ENCODE measurements at regions not wholly inside any gene's neighbourhood (a gene's known extent, or its start where the extent isn't known, plus 50 kb on each side); places are given as distances from the start of the nearest gene placed in this dataset.

- FAIRE-seq (no peak), DNase-seq (ENCODE audit: low spot score in 2 of 2) (no peak)
Measured at GRCh38 chr6:100184473-100184872, 190.4 kb upstream of the MCHR2 start.

GRCh38 chr6:100182313-100182712 lies 188.3 kb upstream of the MCHR2 start:
- DNase-seq (ENCODE audit: low spot score in 2 of 2) (no peak), FAIRE-seq (no peak)

GRCh38 chr6:100181309-100181708 lies 187.3 kb upstream of the MCHR2 start:
- DNase-seq (ENCODE audit: low spot score in 2 of 2) (no peak), FAIRE-seq (no peak)

- no peak for FAIRE-seq
- DNase-seq (ENCODE audit: low spot score in 2 of 2) = no peak
Measured at GRCh38 chr6:100179576-100179975, 185.6 kb upstream of the MCHR2 start.

- FAIRE-seq (no peak), DNase-seq (ENCODE audit: low spot score in 2 of 2) (no peak)
Measured at GRCh38 chr6:100177956-100178355, 183.9 kb upstream of the MCHR2 start.

- no peak for DNase-seq (ENCODE audit: low spot score in 2 of 2)
- FAIRE-seq = no peak
Measured at GRCh38 chr6:100176951-100177710, 183.1 kb upstream of the MCHR2 start.

GRCh38 chr6:100176311-100176950 lies 182.4 kb upstream of the MCHR2 start:
- FAIRE-seq (no peak), DNase-seq (ENCODE audit: low spot score in 2 of 2) (no peak)

GRCh38 chr6:100175814-100176310 lies 181.8 kb upstream of the MCHR2 start:
- FAIRE-seq = no peak
- no peak for DNase-seq (ENCODE audit: low spot score in 2 of 2)

- DNase-seq (ENCODE audit: low spot score in 2 of 2) = no peak
- FAIRE-seq = no peak
Measured at GRCh38 chr6:100173211-100173610, 179.2 kb upstream of the MCHR2 start.

GRCh38 chr6:100172322-100172713 lies 178.3 kb upstream of the MCHR2 start:
- DNase-seq (ENCODE audit: low spot score in 2 of 2) (no peak), FAIRE-seq (no peak)

- no peak for FAIRE-seq
- DNase-seq (ENCODE audit: low spot score in 2 of 2) = no peak
Measured at GRCh38 chr6:100171533-100172321, 177.7 kb upstream of the MCHR2 start.

- DNase-seq (ENCODE audit: low spot score in 2 of 2) = no peak
- no peak for FAIRE-seq
Measured at GRCh38 chr6:100168148-100168547, 174.1 kb upstream of the MCHR2 start.

- FAIRE-seq (no peak), DNase-seq (ENCODE audit: low spot score in 2 of 2) (no peak)
Measured at GRCh38 chr6:100167585-100167984, 173.6 kb upstream of the MCHR2 start.

GRCh38 chr6:100166956-100167355 lies 172.9 kb upstream of the MCHR2 start:
- FAIRE-seq (no peak), DNase-seq (ENCODE audit: low spot score in 2 of 2) (no peak)

- no peak for FAIRE-seq
- DNase-seq (ENCODE audit: low spot score in 2 of 2) = no peak
Measured at GRCh38 chr6:100165442-100165841, 171.4 kb upstream of the MCHR2 start.

- FAIRE-seq = no peak
- no peak for DNase-seq (ENCODE audit: low spot score in 2 of 2)
Measured at GRCh38 chr6:100163035-100163434, 169.0 kb upstream of the MCHR2 start.

- no peak for FAIRE-seq
- no peak for DNase-seq (ENCODE audit: low spot score in 2 of 2)
Measured at GRCh38 chr6:100161782-100162365, 167.9 kb upstream of the MCHR2 start.

GRCh38 chr6:100160930-100161329 lies 166.9 kb upstream of the MCHR2 start:
- no peak for DNase-seq (ENCODE audit: low spot score in 2 of 2)
- FAIRE-seq = no peak

GRCh38 chr6:100155141-100155540 lies 161.1 kb upstream of the MCHR2 start:
- DNase-seq (ENCODE audit: low spot score in 2 of 2) (no peak), FAIRE-seq (no peak)

- no peak for DNase-seq (ENCODE audit: low spot score in 2 of 2)
- no peak for FAIRE-seq
Measured at GRCh38 chr6:100153636-100154275, 159.7 kb upstream of the MCHR2 start.
